ENCODE measurements at regions not wholly inside any gene's neighbourhood (a gene's known extent, or its start where the extent isn't known, plus 50 kb on each side); places are given as distances from the start of the nearest gene placed in this dataset.

DNA sequence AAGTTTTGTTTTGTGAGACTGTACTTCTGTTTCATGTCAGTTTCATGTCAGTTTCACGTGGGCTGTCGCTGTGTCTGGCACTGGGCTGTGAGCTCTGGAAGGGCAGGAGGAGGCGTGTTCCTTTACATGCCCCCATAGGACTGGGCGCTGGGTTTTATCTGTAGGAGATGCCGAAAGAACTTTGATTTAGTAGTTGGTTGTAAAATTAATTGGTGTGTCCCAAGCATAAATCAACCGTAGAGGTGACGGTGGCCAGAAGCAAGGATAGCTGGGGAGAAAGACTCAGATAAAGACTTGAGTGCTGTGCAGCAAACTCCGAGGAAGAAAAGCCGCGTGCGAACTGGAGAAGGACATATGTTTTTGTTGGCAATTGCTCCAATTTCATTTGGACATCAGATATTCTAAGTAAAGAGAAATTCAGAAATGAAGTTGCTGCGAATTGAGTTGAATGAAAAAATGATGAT, 182.5 kb downstream of the VRK1 start (continued):
- TF ChIP-seq, protein P1, sequence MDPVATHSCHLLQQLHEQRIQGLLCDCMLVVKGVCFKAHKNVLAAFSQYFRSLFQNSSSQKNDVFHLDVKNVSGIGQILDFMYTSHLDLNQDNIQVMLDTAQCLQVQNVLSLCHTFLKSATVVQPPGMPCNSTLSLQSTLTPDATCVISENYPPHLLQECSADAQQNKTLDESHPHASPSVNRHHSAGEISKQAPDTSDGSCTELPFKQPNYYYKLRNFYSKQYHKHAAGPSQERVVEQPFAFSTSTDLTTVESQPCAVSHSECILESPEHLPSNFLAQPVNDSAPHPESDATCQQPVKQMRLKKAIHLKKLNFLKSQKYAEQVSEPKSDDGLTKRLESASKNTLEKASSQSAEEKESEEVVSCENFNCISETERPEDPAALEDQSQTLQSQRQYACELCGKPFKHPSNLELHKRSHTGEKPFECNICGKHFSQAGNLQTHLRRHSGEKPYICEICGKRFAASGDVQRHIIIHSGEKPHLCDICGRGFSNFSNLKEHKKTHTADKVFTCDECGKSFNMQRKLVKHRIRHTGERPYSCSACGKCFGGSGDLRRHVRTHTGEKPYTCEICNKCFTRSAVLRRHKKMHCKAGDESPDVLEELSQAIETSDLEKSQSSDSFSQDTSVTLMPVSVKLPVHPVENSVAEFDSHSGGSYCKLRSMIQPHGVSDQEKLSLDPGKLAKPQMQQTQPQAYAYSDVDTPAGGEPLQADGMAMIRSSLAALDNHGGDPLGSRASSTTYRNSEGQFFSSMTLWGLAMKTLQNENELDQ (tag by site-specific recombination; IDR thresholded peaks at IDR 0.05; ENCODE audit: low read depth) = no peak
- TF ChIP-seq ZNF341 (tag by site-specific recombination; IDR thresholded peaks at IDR 0.05; ENCODE audit: low read depth) = peak; percentile 51
- no peak for TF ChIP-seq ZNF670 (tag by site-specific recombination; IDR thresholded peaks at IDR 0.05; ENCODE audit: low read depth)
- TF ChIP-seq, protein P2, sequence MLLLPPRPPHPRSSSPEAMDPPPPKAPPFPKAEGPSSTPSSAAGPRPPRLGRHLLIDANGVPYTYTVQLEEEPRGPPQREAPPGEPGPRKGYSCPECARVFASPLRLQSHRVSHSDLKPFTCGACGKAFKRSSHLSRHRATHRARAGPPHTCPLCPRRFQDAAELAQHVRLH (tag by site-specific recombination; IDR thresholded peaks at IDR 0.05) = peak; percentile 64; the same call in 1 of the 2 replicates
- no peak; the same call in 1 of the 2 replicates for TF ChIP-seq ZNF626 (tag by site-specific recombination; IDR thresholded peaks at IDR 0.05)
- no peak for TF ChIP-seq ZNF677 (tag by site-specific recombination; IDR thresholded peaks at IDR 0.05)
- TF ChIP-seq ZNF239 (tag by site-specific recombination; IDR thresholded peaks at IDR 0.05) = no peak
- no peak for TF ChIP-seq ZNF837 (tag by site-specific recombination; IDR thresholded peaks at IDR 0.05)
- peak; percentile 37; the same call in 1 of the 2 replicates for TF ChIP-seq ZNF394 (tag by site-specific recombination; IDR thresholded peaks at IDR 0.05; ENCODE audit: borderline replicate concordance)
- TF ChIP-seq ZFP41 (tag by site-specific recombination; IDR thresholded peaks at IDR 0.05; ENCODE audit: borderline replicate concordance) = no peak
- TF ChIP-seq, protein P3, sequence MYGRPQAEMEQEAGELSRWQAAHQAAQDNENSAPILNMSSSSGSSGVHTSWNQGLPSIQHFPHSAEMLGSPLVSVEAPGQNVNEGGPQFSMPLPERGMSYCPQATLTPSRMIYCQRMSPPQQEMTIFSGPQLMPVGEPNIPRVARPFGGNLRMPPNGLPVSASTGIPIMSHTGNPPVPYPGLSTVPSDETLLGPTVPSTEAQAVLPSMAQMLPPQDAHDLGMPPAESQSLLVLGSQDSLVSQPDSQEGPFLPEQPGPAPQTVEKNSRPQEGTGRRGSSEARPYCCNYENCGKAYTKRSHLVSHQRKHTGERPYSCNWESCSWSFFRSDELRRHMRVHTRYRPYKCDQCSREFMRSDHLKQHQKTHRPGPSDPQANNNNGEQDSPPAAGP (tag by site-specific recombination; IDR thresholded peaks at IDR 0.05) = no peak
- TF ChIP-seq, protein P4, sequence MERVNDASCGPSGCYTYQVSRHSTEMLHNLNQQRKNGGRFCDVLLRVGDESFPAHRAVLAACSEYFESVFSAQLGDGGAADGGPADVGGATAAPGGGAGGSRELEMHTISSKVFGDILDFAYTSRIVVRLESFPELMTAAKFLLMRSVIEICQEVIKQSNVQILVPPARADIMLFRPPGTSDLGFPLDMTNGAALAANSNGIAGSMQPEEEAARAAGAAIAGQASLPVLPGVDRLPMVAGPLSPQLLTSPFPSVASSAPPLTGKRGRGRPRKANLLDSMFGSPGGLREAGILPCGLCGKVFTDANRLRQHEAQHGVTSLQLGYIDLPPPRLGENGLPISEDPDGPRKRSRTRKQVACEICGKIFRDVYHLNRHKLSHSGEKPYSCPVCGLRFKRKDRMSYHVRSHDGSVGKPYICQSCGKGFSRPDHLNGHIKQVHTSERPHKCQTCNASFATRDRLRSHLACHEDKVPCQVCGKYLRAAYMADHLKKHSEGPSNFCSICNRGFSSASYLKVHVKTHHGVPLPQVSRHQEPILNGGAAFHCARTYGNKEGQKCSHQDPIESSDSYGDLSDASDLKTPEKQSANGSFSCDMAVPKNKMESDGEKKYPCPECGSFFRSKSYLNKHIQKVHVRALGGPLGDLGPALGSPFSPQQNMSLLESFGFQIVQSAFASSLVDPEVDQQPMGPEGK (tag by site-specific recombination; IDR thresholded peaks at IDR 0.05) = peak; percentile 95
- TF ChIP-seq ZNF571 (tag by site-specific recombination; IDR thresholded peaks at IDR 0.05) = no peak
- TF ChIP-seq, protein P5, sequence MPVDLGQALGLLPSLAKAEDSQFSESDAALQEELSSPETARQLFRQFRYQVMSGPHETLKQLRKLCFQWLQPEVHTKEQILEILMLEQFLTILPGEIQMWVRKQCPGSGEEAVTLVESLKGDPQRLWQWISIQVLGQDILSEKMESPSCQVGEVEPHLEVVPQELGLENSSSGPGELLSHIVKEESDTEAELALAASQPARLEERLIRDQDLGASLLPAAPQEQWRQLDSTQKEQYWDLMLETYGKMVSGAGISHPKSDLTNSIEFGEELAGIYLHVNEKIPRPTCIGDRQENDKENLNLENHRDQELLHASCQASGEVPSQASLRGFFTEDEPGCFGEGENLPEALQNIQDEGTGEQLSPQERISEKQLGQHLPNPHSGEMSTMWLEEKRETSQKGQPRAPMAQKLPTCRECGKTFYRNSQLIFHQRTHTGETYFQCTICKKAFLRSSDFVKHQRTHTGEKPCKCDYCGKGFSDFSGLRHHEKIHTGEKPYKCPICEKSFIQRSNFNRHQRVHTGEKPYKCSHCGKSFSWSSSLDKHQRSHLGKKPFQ (tag by site-specific recombination; IDR thresholded peaks at IDR 0.05) = peak; percentile 74; the same call in 1 of the 2 replicates
- TF ChIP-seq GFI1B (tag by site-specific recombination; IDR thresholded peaks at IDR 0.05) = peak; percentile 97
- TF ChIP-seq FEZF1 (tag by site-specific recombination; IDR thresholded peaks at IDR 0.05) = peak; percentile 97
- TF ChIP-seq, protein P6, sequence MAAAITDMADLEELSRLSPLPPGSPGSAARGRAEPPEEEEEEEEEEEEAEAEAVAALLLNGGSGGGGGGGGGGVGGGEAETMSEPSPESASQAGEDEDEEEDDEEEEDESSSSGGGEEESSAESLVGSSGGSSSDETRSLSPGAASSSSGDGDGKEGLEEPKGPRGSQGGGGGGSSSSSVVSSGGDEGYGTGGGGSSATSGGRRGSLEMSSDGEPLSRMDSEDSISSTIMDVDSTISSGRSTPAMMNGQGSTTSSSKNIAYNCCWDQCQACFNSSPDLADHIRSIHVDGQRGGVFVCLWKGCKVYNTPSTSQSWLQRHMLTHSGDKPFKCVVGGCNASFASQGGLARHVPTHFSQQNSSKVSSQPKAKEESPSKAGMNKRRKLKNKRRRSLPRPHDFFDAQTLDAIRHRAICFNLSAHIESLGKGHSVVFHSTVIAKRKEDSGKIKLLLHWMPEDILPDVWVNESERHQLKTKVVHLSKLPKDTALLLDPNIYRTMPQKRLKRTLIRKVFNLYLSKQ (tag by site-specific recombination; IDR thresholded peaks at IDR 0.05; ENCODE audit: borderline replicate concordance) = no peak
- no peak for TF ChIP-seq RBAK (tag by site-specific recombination; IDR thresholded peaks at IDR 0.05)
- no peak for TF ChIP-seq ZNF521 (tag by site-specific recombination; IDR thresholded peaks at IDR 0.05)
- peak; percentile 90 for TF ChIP-seq GLIS1 (tag by site-specific recombination; IDR thresholded peaks at IDR 0.05)
- TF ChIP-seq, protein P7, sequence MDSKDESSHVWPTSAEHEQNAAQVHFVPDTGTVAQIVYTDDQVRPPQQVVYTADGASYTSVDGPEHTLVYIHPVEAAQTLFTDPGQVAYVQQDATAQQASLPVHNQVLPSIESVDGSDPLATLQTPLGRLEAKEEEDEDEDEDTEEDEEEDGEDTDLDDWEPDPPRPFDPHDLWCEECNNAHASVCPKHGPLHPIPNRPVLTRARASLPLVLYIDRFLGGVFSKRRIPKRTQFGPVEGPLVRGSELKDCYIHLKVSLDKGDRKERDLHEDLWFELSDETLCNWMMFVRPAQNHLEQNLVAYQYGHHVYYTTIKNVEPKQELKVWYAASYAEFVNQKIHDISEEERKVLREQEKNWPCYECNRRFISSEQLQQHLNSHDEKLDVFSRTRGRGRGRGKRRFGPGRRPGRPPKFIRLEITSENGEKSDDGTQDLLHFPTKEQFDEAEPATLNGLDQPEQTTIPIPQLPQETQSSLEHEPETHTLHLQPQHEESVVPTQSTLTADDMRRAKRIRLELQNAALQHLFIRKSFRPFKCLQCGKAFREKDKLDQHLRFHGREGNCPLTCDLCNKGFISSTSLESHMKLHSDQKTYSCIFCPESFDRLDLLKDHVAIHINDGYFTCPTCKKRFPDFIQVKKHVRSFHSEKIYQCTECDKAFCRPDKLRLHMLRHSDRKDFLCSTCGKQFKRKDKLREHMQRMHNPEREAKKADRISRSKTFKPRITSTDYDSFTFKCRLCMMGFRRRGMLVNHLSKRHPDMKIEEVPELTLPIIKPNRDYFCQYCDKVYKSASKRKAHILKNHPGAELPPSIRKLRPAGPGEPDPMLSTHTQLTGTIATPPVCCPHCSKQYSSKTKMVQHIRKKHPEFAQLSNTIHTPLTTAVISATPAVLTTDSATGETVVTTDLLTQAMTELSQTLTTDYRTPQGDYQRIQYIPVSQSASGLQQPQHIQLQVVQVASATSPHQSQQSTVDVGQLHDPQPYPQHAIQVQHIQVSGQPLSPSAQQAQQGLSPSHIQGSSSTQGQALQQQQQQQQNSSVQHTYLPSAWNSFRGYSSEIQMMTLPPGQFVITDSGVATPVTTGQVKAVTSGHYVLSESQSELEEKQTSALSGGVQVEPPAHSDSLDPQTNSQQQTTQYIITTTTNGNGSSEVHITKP (tag by site-specific recombination; IDR thresholded peaks at IDR 0.05) = peak; percentile 54; the same call in 1 of the 2 replicates
- peak; percentile 78 for TF ChIP-seq SP2 (tag by site-specific recombination; IDR thresholded peaks at IDR 0.05)
- TF ChIP-seq, protein P8, sequence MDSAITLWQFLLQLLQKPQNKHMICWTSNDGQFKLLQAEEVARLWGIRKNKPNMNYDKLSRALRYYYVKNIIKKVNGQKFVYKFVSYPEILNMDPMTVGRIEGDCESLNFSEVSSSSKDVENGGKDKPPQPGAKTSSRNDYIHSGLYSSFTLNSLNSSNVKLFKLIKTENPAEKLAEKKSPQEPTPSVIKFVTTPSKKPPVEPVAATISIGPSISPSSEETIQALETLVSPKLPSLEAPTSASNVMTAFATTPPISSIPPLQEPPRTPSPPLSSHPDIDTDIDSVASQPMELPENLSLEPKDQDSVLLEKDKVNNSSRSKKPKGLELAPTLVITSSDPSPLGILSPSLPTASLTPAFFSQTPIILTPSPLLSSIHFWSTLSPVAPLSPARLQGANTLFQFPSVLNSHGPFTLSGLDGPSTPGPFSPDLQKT (IDR thresholded peaks at IDR 0.05; ENCODE audit: borderline replicate concordance, low read depth, low read length) = no peak
- no peak for TF ChIP-seq ZNF560 (tag by site-specific recombination; IDR thresholded peaks at IDR 0.05; ENCODE audit: borderline replicate concordance)
- no peak for TF ChIP-seq ZFP3 (tag by site-specific recombination; IDR thresholded peaks at IDR 0.05; ENCODE audit: low read depth)
- TF ChIP-seq MEIS1 (CRISPR knock-in tag; IDR thresholded peaks at IDR 0.05; ENCODE audit: borderline replicate concordance) = no peak
